GM12864 (cell line): ENCODE measurements at regions not wholly inside any gene's neighbourhood (a gene's known extent, or its start where the extent isn't known, plus 50 kb on each side); places are given as distances from the start of the nearest gene placed in this dataset.

Experiments used
- DNase-seq: peaks from one replicate; pipeline ENCODE4 v3.0.0-alpha.2; 2011; ENCODE audit warnings: low read depth
- H3K4me3 ChIP-seq: 2 replicates; pipeline ENCODE4 v1.5.1; 2011; ENCODE audit warnings: mild to moderate bottlenecking, low read depth, low read length, control low read depth
- CTCF ChIP-seq: IDR thresholded peaks from 2 replicates; pipeline ENCODE4 v1.5.1; 2011; ENCODE audit warnings: low read depth, mild to moderate bottlenecking, moderate library complexity, low read length, control low read depth, inconsistent platforms; ENCODE audit errors: missing control alignments

GRCh38 chr9:121550041-121550440, 50.4 kb upstream of the GGTA1 start:
- no peak overlapping the region for H3K4me3 ChIP-seq
- DNase-seq = no peak
- TF ChIP-seq CTCF = no peak

GRCh38 chr9:121550569-121551512, 51.2 kb upstream of the GGTA1 start:
- TF ChIP-seq CTCF = peak; percentile 84
- H3K4me3 ChIP-seq = no peak overlapping the region
- no peak for DNase-seq

- H3K4me3 ChIP-seq = no peak overlapping the region
- DNase-seq = no peak
- no peak for TF ChIP-seq CTCF
Observed at GRCh38 chr9:121551985-121552753, 52.5 kb upstream of the GGTA1 start.

GRCh38 chr9:121556082-121556481, 56.4 kb upstream of the GGTA1 start:
- TF ChIP-seq CTCF = no peak
- H3K4me3 ChIP-seq = no peak overlapping the region
- DNase-seq = no peak

- DNase-seq = no peak
- H3K4me3 ChIP-seq = no peak overlapping the region
- TF ChIP-seq CTCF = no peak
Observed at GRCh38 chr9:121556580-121556979, 56.9 kb upstream of the GGTA1 start.

- no peak for TF ChIP-seq CTCF
- H3K4me3 ChIP-seq = no peak overlapping the region
- no peak for DNase-seq
Observed at GRCh38 chr9:121557581-121558447, 58.2 kb upstream of the GGTA1 start.
